HG02852 (cell line): ENCODE measurements at regions not wholly inside any gene's neighbourhood (a gene's known extent, or its start where the extent isn't known, plus 50 kb on each side); places are given as distances from the start of the nearest gene placed in this dataset.
"Not testable (repeated sequence)": the region's sequence is repeated elsewhere in the genome, so short reads cannot be mapped to it uniquely, and the experiment has no call there.

Experiments used
- ATAC-seq: cut with Tn5 transposase; IDR thresholded peaks from one replicate; pipeline ENCODE4 v1.9.1; 2021; ENCODE audit warnings: mild to moderate bottlenecking, moderate library complexity; ENCODE audit not compliant: unreplicated experiment

GRCh38 chr5:135102716-135103574 is 68.9 kb upstream of the PITX1 start:
- ATAC-seq: no peak

- no peak for ATAC-seq
These were observed 66.4 kb upstream of the PITX1 start for GRCh38 chr5:135100431-135100830.

- ATAC-seq: no peak
These were observed 66.0 kb upstream of the PITX1 start for GRCh38 chr5:135100011-135100410.

DNA sequence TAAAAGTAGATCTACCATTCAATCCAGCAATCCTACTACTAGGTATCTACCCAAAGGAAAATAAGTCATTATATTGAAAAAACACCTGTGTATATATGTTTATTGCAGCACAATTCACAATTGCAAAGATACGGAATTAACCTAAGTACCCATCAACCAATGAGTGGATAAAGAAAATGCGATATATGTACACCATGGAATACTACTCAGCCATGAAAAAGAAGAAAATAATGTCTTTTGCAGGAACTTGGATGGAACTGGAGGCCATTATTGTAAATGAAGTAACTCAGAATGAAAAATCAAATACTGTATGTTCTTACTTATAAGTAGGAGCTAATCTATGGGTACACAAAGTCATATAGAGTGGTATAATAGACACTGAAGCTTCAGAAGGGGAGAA is 63.4 kb upstream of the PITX1 start:
- no peak for ATAC-seq

- ATAC-seq: no peak
These were observed 61.8 kb upstream of the PITX1 start for GRCh38 chr5:135095871-135096270.

DNA sequence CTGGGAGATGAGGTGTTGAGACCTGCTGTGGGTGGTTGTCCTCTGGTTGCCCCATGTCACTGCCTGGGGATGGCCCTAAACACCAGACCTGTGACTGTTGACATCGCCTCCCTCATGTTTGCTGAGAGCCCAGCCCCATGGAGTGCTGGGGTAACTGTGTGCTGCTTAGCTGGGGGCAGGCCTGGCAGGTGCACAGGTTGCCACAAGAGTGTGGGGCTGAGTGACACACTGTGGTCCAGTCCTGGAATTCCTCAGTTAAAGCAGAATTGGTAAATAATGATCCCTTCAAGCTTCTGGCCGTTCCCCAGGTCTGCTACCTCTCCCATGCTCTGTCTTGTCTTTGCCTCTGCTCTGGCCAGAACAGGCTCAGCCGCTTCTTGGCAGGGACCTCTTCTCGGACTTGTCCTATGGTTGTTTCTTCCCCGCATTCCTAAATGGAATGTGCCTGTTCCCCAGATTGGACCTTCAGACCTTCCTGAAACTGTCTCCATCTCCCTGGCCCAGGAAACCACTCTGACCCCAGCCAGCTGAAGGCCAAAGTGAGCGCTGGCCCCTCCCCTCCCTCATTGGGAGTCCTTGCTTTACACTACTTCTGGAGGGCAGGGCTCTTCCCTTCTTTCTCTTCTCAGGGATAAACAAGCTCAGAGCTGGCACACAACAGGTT is 61.2 kb upstream of the PITX1 start:
- no peak for ATAC-seq

- ATAC-seq: no peak
These were observed 60.5 kb upstream of the PITX1 start for GRCh38 chr5:135094339-135095051.

DNA sequence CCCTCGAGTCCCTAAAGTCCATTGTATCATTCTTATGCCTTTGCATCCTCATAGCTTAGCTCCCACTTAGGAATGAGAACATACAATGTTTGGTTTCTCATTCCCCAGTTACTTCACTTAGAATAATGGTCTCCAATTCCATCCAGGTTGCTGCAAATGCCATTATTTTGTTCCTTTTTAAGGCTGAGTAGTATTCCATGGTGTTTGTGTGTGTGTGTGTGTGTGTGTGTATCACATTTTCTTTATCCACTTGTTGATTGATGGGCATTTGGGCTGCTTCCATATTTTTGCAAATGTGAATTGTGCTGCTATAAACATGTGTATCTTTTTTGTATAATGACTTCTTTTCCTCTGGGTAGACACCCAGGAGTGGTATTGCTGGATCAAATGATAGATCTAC is 59.5 kb upstream of the PITX1 start:
- not testable (repeated sequence) for ATAC-seq

DNA sequence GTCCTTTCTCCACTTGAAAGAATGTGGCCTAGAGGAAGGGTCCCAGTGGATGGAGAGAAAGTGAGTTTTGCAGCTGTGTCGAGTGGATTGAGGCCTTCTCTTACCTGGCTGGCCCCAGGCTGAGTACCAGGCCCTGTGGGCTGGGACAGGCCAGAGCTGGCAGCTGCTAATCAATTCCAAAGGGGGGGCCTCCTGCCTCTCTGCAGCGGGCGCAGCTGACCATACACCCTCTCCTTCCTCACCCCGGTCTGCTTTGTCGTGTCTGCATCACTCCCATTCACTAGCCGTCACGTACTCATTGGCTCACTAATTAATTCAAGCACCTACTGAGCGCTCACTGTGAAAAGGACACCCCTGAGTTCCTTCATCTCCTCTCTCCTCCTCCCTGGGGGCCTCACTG is 58.4 kb upstream of the PITX1 start:
- no peak for ATAC-seq

DNA sequence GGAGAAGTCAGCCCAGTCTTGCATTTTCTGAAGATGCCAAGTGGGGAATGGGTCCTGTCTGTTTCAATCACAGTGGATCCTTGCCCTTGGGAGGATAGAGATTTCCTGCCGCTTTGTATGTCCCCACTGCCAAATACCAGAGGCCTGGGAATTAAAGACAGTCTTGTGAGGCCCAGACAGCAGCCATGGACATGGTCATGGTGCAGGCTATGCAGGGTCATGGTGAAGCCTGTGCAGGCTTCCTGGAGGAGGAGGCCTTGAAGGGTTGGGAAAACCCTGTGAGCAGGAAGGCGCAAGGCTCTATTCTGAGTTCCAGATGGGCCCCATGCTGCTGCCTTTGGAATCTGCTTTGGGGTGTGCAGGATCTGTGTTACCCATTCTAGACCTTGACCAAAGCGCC is 57.3 kb upstream of the PITX1 start:
- ATAC-seq: no peak

GRCh38 chr5:135089912-135090311 is 55.9 kb upstream of the PITX1 start:
- no peak for ATAC-seq

GRCh38 chr5:135088911-135089310 is 54.9 kb upstream of the PITX1 start:
- no peak for ATAC-seq

- ATAC-seq: no peak
These were observed 53.9 kb upstream of the PITX1 start for GRCh38 chr5:135087950-135088349.

GRCh38 chr5:135085936-135086725 is 52.1 kb upstream of the PITX1 start:
- no peak for ATAC-seq

DNA sequence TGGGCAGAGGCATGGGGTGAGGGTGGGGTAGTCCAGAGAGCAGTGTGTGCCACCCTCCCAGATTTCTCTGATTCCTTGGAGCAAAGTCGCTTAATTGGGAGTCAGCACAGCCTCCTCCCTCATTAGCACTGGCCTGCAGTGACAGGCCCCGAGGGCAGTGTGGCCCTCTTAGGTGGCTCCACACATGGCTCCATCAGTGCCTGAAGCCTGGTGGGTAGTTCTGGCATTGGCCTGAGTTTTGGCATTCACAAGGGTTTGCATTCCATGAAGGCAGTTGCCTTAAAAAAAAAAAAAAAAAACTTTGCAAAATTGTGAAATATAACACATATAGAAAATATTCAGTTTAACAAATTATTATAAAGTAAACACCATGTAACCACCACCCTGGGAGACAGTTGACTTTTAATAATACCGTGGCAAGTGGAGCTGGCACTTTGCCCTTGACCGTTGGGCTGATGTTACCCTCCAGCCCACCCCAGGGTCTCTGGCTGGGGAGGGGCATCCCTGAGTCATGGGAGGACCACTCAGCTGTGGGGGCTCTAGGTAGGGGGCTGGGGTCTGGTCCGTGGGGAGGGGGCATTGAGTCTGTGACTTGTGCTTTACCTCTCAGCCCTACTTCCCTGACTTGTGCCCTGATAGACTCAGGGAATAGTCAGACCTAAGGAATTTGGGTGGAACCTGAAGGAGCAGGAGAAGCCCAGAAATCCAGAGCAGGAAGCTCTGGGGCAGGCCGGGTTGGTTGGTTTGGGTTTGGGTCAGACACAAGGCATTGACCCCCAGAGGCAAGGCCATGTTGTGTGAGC is 51.3 kb upstream of the PITX1 start:
- no peak for ATAC-seq
